ENCODE measurements at regions not wholly inside any gene's neighbourhood (a gene's known extent, or its start where the extent isn't known, plus 50 kb on each side); places are given as distances from the start of the nearest gene placed in this dataset.

DNA sequence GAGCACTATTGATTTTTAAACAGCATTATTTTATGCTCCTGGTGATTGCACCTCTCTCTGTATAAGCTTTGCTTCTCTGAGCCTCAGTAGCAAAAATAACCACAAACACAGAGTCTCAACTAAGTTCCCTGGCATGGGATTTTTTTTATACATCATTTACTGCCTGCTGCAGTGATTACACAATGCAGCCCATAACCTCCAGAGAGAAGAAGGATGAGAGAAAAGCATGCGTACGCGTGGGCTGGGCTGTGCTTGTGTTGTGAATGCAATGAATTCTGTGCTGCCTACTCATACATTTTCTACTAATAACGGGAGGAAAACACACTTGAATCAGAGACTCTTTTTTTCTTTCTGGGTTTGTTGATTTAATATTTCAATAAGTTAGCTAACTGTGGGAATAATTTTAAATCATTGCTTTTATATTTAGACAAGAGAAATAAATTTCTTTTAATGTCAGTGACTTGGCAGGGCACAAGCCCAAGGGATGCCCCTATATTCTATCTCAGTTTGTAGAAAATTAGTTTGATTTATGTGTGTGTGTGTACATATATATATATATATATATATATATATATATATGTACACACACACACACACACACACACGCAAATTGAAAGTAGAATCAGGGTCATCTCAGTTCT, 351.5 kb downstream of the MED10 start:
- TF ChIP-seq, protein P1, sequence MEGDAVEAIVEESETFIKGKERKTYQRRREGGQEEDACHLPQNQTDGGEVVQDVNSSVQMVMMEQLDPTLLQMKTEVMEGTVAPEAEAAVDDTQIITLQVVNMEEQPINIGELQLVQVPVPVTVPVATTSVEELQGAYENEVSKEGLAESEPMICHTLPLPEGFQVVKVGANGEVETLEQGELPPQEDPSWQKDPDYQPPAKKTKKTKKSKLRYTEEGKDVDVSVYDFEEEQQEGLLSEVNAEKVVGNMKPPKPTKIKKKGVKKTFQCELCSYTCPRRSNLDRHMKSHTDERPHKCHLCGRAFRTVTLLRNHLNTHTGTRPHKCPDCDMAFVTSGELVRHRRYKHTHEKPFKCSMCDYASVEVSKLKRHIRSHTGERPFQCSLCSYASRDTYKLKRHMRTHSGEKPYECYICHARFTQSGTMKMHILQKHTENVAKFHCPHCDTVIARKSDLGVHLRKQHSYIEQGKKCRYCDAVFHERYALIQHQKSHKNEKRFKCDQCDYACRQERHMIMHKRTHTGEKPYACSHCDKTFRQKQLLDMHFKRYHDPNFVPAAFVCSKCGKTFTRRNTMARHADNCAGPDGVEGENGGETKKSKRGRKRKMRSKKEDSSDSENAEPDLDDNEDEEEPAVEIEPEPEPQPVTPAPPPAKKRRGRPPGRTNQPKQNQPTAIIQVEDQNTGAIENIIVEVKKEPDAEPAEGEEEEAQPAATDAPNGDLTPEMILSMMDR (IDR thresholded peaks at IDR 0.05; ENCODE audit: unreplicated experiment) = no peak
- H3K27ac Mint-ChIP-seq = no peak overlapping the region
- H3K36me3 Mint-ChIP-seq = no peaks in the 10 kb centered on the region
- H3K4me3 Mint-ChIP-seq = no peak overlapping the region
- peaks cover 5% of the 10 kb centered on the region for H3K27me3 Mint-ChIP-seq (ENCODE audit: low read depth)
- H3K9me3 Mint-ChIP-seq = peaks cover 13% of the 10 kb centered on the region
- peaks cover 5% of the 10 kb centered on the region for H3K4me1 Mint-ChIP-seq
- DNase-seq (ENCODE audit: low spot score in 2 of 2, unreplicated experiment in 2 of 2) = no peak

DNA sequence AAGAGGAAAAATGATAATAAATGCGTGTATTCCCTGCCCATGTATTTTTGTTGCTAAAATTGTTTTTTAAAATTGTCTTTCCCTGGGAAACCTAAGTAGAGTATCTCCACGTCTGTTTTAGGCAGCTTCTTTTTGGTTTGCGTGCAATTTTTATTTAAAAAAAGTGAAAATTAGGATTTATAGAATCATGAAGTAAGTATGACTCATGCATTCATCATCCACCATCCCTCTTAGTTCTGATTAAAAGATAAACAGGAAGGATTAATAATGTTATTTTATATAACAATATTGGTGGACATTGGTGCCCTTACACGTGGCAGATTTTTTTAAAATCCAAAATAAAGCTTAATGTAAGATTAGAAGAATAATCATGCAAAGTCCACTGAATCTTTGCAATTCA, 358.7 kb downstream of the MED10 start:
- H3K4me1 Mint-ChIP-seq = no peaks in the 10 kb centered on the region
- no peak for DNase-seq (ENCODE audit: low spot score in 2 of 2, unreplicated experiment in 2 of 2)
- peaks cover 1% of the 10 kb centered on the region for H3K27me3 Mint-ChIP-seq (ENCODE audit: low read depth)
- H3K36me3 Mint-ChIP-seq = no peaks in the 10 kb centered on the region
- peaks cover 5% of the 10 kb centered on the region for H3K9me3 Mint-ChIP-seq
- no peak overlapping the region for H3K27ac Mint-ChIP-seq
- H3K4me3 Mint-ChIP-seq = no peak overlapping the region
- TF ChIP-seq, protein P1 (IDR thresholded peaks at IDR 0.05; ENCODE audit: unreplicated experiment) = no peak

DNA sequence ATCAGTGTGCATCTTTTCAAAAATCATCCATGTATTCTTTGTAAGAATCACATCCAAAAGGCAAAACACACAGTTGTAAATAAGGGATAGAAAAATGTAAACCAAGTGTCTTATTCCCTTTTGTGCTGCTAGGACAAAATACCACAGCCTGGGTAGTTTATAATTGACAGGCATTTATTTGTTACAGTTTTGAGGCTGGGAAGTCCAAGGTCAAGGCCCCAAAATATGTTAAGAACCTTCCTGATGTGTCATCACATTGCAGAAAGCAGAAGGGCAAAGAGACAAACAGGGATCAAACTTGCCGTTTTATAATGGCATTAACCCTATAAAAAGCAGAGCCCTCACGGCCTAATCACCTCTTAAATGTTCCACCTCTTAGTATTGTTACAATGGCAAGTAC, 364.8 kb downstream of the MED10 start:
- no peak overlapping the region for H3K27ac Mint-ChIP-seq
- DNase-seq (ENCODE audit: low spot score in 2 of 2, unreplicated experiment in 2 of 2) = no peak
- H3K36me3 Mint-ChIP-seq = no peaks in the 10 kb centered on the region
- peaks cover under 1% of the 10 kb centered on the region for H3K27me3 Mint-ChIP-seq (ENCODE audit: low read depth)
- TF ChIP-seq, protein P1 (IDR thresholded peaks at IDR 0.05; ENCODE audit: unreplicated experiment) = no peak
- H3K4me1 Mint-ChIP-seq = no peaks in the 10 kb centered on the region
- no peak overlapping the region for H3K4me3 Mint-ChIP-seq
- peaks cover 14% of the 10 kb centered on the region for H3K9me3 Mint-ChIP-seq

DNA sequence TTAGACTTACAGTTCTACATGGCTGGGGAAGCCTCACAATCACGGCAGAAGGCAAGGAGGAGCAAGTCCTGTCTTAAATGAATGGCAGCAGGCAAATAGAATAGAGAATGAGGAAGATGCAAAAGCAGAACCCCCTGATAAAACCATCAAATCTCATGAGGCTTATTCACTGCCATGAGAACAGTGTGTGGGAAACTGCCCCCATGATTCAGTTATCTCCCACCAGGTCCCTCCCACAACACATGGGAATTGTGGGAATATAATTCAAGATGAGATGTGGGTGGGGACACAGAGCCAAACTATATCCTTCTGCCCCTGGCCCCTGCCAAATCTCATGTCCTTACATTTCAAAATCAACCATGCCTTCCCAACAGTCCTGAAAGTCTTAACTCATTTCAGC, 367.1 kb downstream of the MED10 start:
- DNase-seq (ENCODE audit: low spot score in 2 of 2, unreplicated experiment in 2 of 2) = no peak
- H3K4me3 Mint-ChIP-seq = no peak overlapping the region
- H3K4me1 Mint-ChIP-seq = no peaks in the 10 kb centered on the region
- no peak overlapping the region for H3K27ac Mint-ChIP-seq
- H3K36me3 Mint-ChIP-seq = no peaks in the 10 kb centered on the region
- H3K27me3 Mint-ChIP-seq (ENCODE audit: low read depth) = peaks cover 3% of the 10 kb centered on the region
- TF ChIP-seq, protein P1 (IDR thresholded peaks at IDR 0.05; ENCODE audit: unreplicated experiment) = no peak
- H3K9me3 Mint-ChIP-seq = peaks cover 14% of the 10 kb centered on the region

DNA sequence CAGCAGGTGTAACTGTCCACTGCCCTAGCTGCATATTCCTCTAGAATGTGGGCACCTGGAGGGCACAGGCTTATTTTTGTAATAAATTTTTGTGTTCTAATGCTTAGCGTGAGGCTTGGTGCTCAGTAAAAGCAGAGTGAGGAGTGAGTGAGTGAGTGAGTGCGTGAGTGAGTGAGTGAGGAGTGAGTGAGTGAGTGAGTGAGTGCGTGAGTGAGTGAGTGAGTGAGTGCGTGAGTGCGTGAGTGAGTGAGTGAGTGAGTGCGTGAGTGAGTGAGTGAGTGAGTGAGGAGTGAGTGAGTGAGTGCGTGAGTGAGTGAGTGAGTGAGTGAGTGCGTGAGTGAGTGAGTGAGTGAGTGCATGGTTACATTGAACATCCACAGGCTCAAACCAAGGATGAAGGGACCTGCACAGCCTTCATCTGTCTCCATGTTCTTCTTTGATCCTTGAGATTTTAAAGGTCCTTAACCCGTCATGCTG, 371.5 kb downstream of the MED10 start:
- H3K4me3 Mint-ChIP-seq = no peak overlapping the region
- H3K27me3 Mint-ChIP-seq (ENCODE audit: low read depth) = peaks cover 29% of the 10 kb centered on the region
- no peak overlapping the region for H3K27ac Mint-ChIP-seq
- no peaks in the 10 kb centered on the region for H3K36me3 Mint-ChIP-seq
- H3K4me1 Mint-ChIP-seq = no peaks in the 10 kb centered on the region
- TF ChIP-seq, protein P1 (IDR thresholded peaks at IDR 0.05; ENCODE audit: unreplicated experiment) = no peak
- DNase-seq (ENCODE audit: low spot score in 2 of 2, unreplicated experiment in 2 of 2) = no peak
- H3K9me3 Mint-ChIP-seq = peaks cover 6% of the 10 kb centered on the region

Measured in mesothelial cell of epicardium (in vitro differentiated cells).